GM11168 (cell line): ENCODE measurements at regions not wholly inside any gene's neighbourhood (a gene's known extent, or its start where the extent isn't known, plus 50 kb on each side); places are given as distances from the start of the nearest gene placed in this dataset.

Experiments used
- in situ Hi-C: fragments of 300-500 bp; cut with MboI; formaldehyde crosslinking; loops from one replicate; pipeline ENCODE4 v1.12.0; 2022; ENCODE audit warnings: low sequenced_read_pairs; ENCODE audit not compliant: unreplicated experiment

GRCh38 chr11:69914286-69915150, 95.3 kb upstream of the FGF3 start:
- in situ Hi-C loops = loop anchor here (25.0 kb wide), 1 partner anchor 523 kb away; no protein-coding TSS in a partner anchor

- in situ Hi-C loops = loop anchor here (25.0 kb wide), 1 partner anchor 522 kb away; no protein-coding TSS in a partner anchor
Observed at GRCh38 chr11:69915151-69915500, 95.9 kb upstream of the FGF3 start.

DNA sequence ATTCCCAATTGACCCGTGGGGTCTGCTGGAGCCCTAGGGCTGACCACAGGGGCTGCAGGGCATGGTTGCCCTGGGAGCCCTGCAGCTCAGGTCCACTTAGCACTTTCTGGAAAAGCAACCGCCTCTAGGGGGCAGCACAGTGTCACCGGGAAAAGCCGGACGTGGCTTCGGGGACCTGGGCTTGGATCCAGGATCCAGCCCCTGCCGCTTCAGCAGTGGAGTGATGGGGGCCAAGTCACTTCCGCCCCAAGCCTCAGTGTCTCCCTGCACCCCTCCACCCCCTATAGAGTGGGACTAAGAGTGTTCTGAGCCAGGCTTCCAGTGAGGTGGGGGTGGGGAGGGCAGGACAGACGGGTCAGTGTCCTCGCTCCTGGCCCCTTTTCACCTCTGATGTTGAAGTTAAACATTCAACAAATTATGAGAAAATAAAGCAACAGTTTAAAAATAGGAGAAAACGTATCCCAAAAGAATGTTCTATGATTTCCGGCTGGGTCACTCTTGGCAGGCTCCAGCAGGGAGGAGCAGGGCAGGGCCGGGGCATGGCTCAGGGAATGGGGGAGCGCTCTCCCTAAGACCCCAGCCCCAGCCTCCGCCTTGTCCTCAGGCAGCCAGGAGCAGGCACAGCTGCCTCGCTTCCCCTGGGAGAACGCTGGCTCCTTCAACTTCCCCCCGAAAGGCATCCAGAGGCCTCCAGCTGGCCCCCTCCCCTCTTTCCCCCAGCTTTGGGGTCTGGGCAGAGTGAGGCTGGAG, 96.5 kb upstream of the FGF3 start:
- in situ Hi-C loops = loop anchor here (25.0 kb wide), 1 partner anchor 522 kb away; no protein-coding TSS in a partner anchor

DNA sequence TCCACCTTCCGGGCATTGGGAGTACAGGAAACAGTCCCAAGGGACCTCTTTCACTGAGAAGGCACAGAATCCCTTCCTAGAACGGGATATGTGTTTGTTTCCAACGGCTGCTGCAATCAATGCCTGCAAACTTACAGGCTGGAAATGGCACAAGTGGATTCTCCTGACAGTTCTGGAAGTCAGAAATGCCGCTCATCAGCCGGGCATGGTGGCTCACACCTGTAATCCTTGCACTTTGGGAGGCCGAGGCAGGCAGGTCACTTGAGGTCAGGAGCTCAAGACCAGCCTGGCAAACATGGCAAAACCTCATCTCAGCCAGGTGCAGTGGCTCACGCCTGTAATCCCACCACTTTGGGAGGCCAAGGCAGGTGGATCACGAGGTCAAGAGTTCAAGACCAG, 97.0 kb upstream of the FGF3 start:
- in situ Hi-C loops = loop anchor here (25.0 kb wide), 1 partner anchor 521 kb away; no protein-coding TSS in a partner anchor

DNA sequence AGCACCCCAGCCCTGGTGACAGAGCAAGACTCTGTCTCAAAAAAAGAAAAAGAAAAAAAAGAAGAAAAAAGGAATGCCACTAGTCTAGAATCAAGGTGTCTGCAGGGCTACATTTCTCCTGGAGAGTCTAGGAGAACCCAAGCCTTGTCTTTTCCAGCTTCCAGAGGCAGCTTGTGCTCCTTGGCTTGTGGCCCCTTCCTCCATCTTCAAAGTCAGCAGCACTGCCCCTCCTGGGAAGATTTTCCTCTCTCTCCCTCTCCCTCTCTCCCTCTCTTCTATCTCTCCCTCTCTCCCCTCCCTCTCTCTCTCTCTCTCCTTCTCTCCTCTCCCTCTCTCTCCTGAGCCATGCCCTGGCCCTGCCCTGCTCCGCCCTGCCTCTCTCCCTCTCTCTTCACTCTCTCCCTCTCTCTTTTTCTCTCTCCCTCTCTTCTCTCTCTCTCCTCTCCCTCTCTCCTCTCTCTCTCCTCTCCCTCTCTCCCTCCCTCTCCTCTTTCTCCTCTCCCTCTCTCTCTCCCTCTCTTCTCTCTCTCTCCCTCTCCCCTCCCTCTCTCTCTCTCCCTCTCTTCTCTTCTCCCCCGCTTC, 97.7 kb upstream of the FGF3 start:
- in situ Hi-C loops = loop anchor here (25.0 kb wide), 1 partner anchor 520 kb away; no protein-coding TSS in a partner anchor

GRCh38 chr11:69917529-69917928, 98.3 kb upstream of the FGF3 start:
- in situ Hi-C loops = loop anchor here (25.0 kb wide), 1 partner anchor 520 kb away; no protein-coding TSS in a partner anchor

GRCh38 chr11:69918231-69918937, 99.2 kb upstream of the FGF3 start:
- in situ Hi-C loops = loop anchor here (25.0 kb wide), 1 partner anchor 519 kb away; no protein-coding TSS in a partner anchor

DNA sequence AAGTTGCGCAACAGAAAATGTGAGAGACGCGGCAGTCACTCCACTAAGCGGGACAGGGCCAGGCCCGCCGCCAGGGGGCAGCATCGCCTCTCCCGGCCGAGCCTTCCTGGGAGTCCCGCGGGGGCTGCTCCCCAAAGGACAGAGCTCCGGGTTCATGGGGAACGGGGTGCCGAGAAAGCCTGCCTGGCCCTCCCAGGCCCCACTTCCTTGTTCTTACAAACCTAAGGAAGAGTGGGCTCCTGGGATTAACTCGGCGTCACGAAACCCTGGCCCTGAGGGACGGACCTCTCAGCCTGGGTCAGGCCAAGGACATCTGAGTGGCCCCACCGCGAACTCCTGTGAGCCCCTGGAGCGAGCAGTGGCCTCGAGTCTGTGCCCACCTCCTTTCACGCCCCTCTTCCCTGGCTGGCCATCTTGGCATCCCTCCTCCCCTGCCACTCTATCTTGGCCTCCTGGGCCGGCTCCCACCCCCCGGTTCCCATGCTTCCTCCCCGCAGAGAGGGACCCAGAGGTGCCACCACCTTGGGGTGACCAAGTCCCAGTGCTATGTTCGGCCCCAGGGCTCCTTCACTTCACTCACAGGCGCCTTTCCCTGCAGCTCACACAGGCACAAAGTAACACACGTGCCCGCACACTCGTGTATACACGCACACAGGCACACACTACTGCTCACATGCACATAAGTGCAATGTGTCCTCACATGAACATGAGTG, 99.9 kb upstream of the FGF3 start:
- in situ Hi-C loops = loop anchor here (25.0 kb wide), 1 partner anchor 518 kb away; no protein-coding TSS in a partner anchor

GRCh38 chr11:69919659-69920344, 100.6 kb upstream of the FGF3 start:
- in situ Hi-C loops = loop anchor here (5.0 to 25.0 kb wide), 2 partner anchors 262 to 517 kb away; no protein-coding TSS in a partner anchor

- in situ Hi-C loops = loop anchor here (5.0 to 25.0 kb wide), 2 partner anchors 262 to 517 kb away; no protein-coding TSS in a partner anchor
Observed at GRCh38 chr11:69920345-69921127, 101.3 kb upstream of the FGF3 start.

GRCh38 chr11:69921128-69922014, 102.2 kb upstream of the FGF3 start:
- in situ Hi-C loops = loop anchor here (5.0 to 25.0 kb wide), 2 partner anchors 261 to 516 kb away; no protein-coding TSS in a partner anchor

- in situ Hi-C loops = loop anchor here (5.0 to 25.0 kb wide), 2 partner anchors 260 to 515 kb away; no protein-coding TSS in a partner anchor
Observed at GRCh38 chr11:69922015-69922595, 102.9 kb upstream of the FGF3 start.

DNA sequence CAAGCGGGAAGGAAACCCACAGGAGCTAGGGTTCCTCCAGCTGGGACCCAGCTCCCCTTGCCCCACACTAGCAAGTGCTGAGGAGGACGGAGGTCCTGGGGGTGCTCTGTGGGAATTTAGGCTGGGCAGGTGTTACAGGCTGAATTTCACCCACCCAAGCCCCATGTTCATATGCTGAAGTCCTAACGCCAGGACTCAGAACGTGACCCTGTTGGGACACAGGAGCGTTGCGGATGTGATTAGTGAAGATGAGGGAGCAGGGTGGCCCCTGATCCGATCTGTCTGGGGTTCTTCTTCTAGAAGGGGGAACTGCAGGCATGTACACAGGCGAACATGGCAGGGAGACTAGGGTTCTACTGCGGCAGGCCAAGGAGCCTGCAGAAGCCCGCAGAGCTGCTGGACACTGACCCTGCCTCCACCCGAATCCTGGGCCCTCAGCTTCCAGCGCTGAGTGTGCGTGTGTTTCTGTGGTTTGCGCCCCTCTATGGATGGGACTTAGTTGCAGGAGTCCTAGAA, 103.4 kb upstream of the FGF3 start:
- in situ Hi-C loops = loop anchor here (5.0 to 25.0 kb wide), 2 partner anchors 260 to 515 kb away; no protein-coding TSS in a partner anchor

DNA sequence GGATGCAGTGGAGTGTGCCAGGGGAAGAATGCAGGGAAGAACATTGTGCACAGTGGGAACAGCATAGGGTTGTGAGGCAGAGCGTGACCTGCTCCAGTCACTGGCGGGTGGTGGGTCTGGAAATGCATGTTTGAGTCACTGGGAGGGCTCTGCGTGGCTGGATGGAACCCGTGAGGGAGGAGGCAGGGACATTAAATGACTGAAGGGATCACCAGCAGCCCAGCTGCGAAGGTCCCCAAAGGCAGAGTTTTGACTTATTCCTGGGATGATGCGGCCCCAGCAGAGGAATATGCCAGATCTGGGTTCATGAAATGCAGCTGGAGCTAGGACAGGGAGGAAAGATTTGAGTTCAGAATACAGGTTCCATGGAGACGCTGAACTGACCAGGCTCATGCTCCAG, 104.0 kb upstream of the FGF3 start:
- in situ Hi-C loops = loop anchor here (5.0 to 25.0 kb wide), 2 partner anchors 259 to 514 kb away; no protein-coding TSS in a partner anchor

- in situ Hi-C loops = loop anchor here (5.0 to 25.0 kb wide), 2 partner anchors 259 to 514 kb away; no protein-coding TSS in a partner anchor
Observed at GRCh38 chr11:69923641-69924307, 104.6 kb upstream of the FGF3 start.
